HFFc6 (cell line): ENCODE measurements at regions not wholly inside any gene's neighbourhood (a gene's known extent, or its start where the extent isn't known, plus 50 kb on each side); places are given as distances from the start of the nearest gene placed in this dataset.

Experiments used
- DNase-seq: peaks from one replicate; pipeline ENCODE4 v3.0.0-alpha.2; 2018
- H3K27ac Mint-ChIP-seq: 2 replicates; pipeline ENCODE4 v1.8.0; 2020; ENCODE audit warnings: mild to moderate bottlenecking, mixed read lengths
- H3K27me3 Mint-ChIP-seq: 2 replicates; pipeline ENCODE4 v1.8.0; 2021; ENCODE audit warnings: mild to moderate bottlenecking, moderate library complexity, mixed read lengths; ENCODE audit not compliant: insufficient read depth
- H3K36me3 Mint-ChIP-seq: 2 replicates; pipeline ENCODE4 v1.8.0; 2021; ENCODE audit warnings: low read depth, mixed read lengths
- H3K4me1 Mint-ChIP-seq: 2 replicates; pipeline ENCODE4 v1.8.0; 2020; ENCODE audit warnings: low read depth, mixed read lengths
- H3K4me3 Mint-ChIP-seq: 2 replicates; pipeline ENCODE4 v1.8.0; 2020; ENCODE audit warnings: mild to moderate bottlenecking, moderate library complexity, mixed read lengths
- H3K9me3 Mint-ChIP-seq: 2 replicates; pipeline ENCODE4 v1.8.0; 2020; ENCODE audit warnings: mild to moderate bottlenecking, mixed read lengths
- TF ChIP-seq, protein P1 (sequence below): fragments of 200-600 bp; sonication (generic); IDR thresholded peaks from 2 replicates; pipeline ENCODE4 v1.5.0; 2021; ENCODE audit warnings: antibody characterized with exemption, mild to moderate bottlenecking

DNA sequence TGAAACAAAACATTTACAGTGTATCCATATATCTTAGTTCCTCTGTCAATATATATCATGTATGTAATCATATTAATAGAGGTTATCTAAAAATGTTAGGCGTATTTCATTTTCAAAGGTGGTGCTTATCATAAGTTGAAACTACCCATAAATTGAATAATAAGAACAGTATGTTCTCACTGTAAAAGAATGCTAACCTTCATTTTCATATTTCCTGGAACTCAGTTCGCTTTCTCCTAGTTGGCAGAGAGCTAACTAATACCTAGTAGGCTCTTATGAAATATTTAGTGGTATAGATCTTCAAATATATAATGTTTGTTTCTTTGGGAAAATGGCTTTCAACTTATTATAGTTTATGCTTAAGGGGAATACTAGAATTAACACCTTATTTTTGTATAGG is 118.4 kb downstream of the DISP1 start:
- H3K4me3 Mint-ChIP-seq: no peak overlapping the region

DNA sequence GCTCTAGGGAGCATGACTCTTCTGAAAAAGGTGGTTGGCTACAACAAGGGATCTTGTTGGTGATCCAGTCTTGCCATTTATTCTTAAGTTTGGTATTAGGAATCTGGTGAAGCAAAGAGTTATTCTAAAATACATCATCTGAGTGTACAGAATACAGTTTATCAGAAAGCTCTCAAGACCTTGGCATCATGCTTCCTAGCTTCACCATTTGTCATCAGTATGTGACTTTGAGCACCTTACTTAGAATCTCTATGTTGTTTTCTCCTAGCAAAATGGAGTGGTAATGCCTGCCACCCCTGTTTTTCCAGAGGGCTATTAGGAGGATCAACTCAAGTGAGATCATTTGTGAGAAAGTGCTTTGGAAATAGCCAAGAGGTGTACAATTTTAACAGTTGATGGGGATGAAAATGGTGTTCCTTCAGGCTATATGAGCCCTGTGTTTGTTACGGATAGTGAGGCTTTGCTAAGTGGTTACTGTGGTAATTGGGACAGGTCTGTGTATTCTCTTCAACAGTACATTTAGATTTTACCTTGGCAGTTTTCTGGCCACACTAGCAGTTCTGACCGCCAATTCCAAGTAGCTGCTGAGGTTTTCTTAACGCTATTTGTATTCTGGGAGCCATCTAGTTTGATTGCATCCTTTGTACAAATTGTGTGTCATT is 120.5 kb downstream of the DISP1 start:
- Mint-ChIP-seq H3K4me1 (peaks cover 11% of the 10 kb centered on the region), H3K36me3 (no peaks in the 10 kb centered on the region), H3K9me3 (no peaks in the 10 kb centered on the region), H3K27me3 (peaks cover 1% of the 10 kb centered on the region), H3K4me3 (no peak overlapping the region), H3K27ac (no peak overlapping the region)
- TF ChIP-seq, protein P1, sequence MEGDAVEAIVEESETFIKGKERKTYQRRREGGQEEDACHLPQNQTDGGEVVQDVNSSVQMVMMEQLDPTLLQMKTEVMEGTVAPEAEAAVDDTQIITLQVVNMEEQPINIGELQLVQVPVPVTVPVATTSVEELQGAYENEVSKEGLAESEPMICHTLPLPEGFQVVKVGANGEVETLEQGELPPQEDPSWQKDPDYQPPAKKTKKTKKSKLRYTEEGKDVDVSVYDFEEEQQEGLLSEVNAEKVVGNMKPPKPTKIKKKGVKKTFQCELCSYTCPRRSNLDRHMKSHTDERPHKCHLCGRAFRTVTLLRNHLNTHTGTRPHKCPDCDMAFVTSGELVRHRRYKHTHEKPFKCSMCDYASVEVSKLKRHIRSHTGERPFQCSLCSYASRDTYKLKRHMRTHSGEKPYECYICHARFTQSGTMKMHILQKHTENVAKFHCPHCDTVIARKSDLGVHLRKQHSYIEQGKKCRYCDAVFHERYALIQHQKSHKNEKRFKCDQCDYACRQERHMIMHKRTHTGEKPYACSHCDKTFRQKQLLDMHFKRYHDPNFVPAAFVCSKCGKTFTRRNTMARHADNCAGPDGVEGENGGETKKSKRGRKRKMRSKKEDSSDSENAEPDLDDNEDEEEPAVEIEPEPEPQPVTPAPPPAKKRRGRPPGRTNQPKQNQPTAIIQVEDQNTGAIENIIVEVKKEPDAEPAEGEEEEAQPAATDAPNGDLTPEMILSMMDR: no peak
- no peak for DNase-seq

More for the DNA sequence above, 118.4 kb downstream of the DISP1 start:
- TF ChIP-seq, protein P1: no peak
- peaks cover 14% of the 10 kb centered on the region for H3K4me1 Mint-ChIP-seq
- H3K27ac Mint-ChIP-seq: no peak overlapping the region
- H3K27me3 Mint-ChIP-seq: peaks cover 1% of the 10 kb centered on the region
- no peaks in the 10 kb centered on the region for H3K36me3 Mint-ChIP-seq
- no peaks in the 10 kb centered on the region for H3K9me3 Mint-ChIP-seq
- DNase-seq: no peak

DNA sequence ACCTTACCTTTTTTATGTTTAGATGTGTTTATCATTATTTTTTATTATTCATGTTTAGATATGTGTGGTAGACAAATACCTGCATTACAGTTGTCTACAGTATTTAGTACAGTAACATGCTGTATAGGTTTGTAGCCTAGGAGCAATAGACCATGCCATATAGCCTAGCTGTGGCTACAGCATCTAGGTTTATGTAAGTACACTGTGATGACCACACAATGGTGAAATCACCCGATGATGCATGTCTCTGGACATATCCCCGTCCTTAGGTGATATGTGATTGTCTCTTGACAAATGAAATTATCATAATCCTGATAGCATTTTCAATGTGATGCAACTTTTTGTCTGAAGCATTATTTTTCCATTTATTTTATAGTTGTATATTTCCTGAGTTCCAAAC is 121.2 kb downstream of the DISP1 start:
- TF ChIP-seq, protein P1: no peak
- peaks cover 1% of the 10 kb centered on the region for H3K27me3 Mint-ChIP-seq
- no peak overlapping the region for H3K27ac Mint-ChIP-seq
- no peak overlapping the region for H3K4me3 Mint-ChIP-seq
- H3K9me3 Mint-ChIP-seq: no peaks in the 10 kb centered on the region
- no peaks in the 10 kb centered on the region for H3K36me3 Mint-ChIP-seq
- DNase-seq: no peak
- peaks cover 11% of the 10 kb centered on the region for H3K4me1 Mint-ChIP-seq

DNA sequence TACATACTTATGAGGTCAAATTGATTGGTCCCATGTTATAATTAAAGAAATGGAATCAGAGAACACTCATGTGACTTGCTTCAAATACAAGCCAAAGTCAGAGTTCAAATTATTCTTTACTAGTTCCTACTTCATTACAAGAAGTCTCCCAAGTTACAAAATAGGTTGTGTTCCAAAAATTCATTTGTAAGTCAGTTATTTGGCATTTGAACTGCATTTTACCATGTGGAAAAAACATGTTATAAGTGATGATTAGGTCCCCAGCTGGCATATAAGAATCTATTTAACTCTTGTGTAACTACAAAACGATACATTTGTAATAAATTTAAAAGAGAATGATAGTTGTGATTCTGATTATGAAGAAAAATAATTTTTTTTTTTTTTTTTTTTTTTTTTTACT is 124.1 kb downstream of the DISP1 start:
- Mint-ChIP-seq H3K4me1 (peaks cover 14% of the 10 kb centered on the region), H3K9me3 (no peaks in the 10 kb centered on the region), H3K27me3 (peaks cover 1% of the 10 kb centered on the region), H3K27ac (no peak overlapping the region), H3K36me3 (no peaks in the 10 kb centered on the region), H3K4me3 (no peak overlapping the region)
- DNase-seq: no peak
- TF ChIP-seq, protein P1: no peak

DNA sequence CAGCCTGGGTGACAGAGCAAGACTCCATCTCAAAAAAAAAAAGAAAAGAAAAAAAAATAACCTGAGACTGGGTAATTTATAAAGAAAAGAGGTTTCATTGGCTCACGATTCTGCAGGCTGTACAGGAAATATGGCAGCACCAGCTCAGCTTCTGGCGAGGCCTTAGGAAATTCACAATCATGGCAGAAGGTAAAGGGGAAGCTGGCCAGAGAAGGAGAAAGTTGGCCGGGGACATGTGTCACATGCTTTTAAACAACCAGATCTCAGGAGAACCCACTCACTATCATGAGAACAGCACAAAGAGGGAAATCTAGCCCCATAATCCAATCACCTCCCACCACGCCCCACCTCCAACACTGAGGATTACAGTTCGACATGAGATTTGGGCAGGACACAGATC is 125.3 kb downstream of the DISP1 start:
- DNase-seq: no peak
- H3K27me3 Mint-ChIP-seq: peaks cover 4% of the 10 kb centered on the region
- H3K4me3 Mint-ChIP-seq: no peak overlapping the region
- peaks cover 14% of the 10 kb centered on the region for H3K4me1 Mint-ChIP-seq
- H3K9me3 Mint-ChIP-seq: no peaks in the 10 kb centered on the region
- TF ChIP-seq, protein P1: no peak
- no peaks in the 10 kb centered on the region for H3K36me3 Mint-ChIP-seq
- no peak overlapping the region for H3K27ac Mint-ChIP-seq
